ENCODE measurements at regions not wholly inside any gene's neighbourhood (a gene's known extent, or its start where the extent isn't known, plus 50 kb on each side); places are given as distances from the start of the nearest gene placed in this dataset.

GRCh38 chr16:54503856-54504219 is 217.3 kb upstream of the IRX3 start:
- TF ChIP-seq, protein P1, sequence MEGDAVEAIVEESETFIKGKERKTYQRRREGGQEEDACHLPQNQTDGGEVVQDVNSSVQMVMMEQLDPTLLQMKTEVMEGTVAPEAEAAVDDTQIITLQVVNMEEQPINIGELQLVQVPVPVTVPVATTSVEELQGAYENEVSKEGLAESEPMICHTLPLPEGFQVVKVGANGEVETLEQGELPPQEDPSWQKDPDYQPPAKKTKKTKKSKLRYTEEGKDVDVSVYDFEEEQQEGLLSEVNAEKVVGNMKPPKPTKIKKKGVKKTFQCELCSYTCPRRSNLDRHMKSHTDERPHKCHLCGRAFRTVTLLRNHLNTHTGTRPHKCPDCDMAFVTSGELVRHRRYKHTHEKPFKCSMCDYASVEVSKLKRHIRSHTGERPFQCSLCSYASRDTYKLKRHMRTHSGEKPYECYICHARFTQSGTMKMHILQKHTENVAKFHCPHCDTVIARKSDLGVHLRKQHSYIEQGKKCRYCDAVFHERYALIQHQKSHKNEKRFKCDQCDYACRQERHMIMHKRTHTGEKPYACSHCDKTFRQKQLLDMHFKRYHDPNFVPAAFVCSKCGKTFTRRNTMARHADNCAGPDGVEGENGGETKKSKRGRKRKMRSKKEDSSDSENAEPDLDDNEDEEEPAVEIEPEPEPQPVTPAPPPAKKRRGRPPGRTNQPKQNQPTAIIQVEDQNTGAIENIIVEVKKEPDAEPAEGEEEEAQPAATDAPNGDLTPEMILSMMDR (IDR thresholded peaks at IDR 0.05), result no peak
- TF ChIP-seq POLR2AphosphoS5 (IDR thresholded peaks at IDR 0.05), result no peak
- TF ChIP-seq POLR2A (IDR thresholded peaks at IDR 0.05), result no peak

All from suprapubic skin (tissue), 4 donors.